Thoracic aorta (tissue), 2 donors: ENCODE measurements at regions not wholly inside any gene's neighbourhood (a gene's known extent, or its start where the extent isn't known, plus 50 kb on each side); places are given as distances from the start of the nearest gene placed in this dataset.

Source experiments
- ATAC-seq: fragments of 150-250 bp; one replicate; pipeline ENCODE4 v1.8.0; 2017; ENCODE audit warnings: low read depth; ENCODE audit not compliant: insufficient number of reproducible peaks, low FRiP score
- DNase-seq: peaks from one replicate; pipeline ENCODE4 v3.0.0-alpha.2; 2020; ENCODE audit warnings: low spot score
- H3K27ac ChIP-seq, 2 donors: fragments of 200-600 bp; sonication (generic); 1 replicate in 1 of 2; 2 replicates in 1 of 2; pipeline ENCODE4 v1.5.1; 2016; ENCODE audit warnings: mild to moderate bottlenecking in 2 of 2, moderate library complexity in 2 of 2
- H3K27me3 ChIP-seq: fragments of 200-600 bp; sonication (generic); replicated peaks from 2 replicates; pipeline ENCODE4 v1.6.0; 2016; ENCODE audit warnings: mild to moderate bottlenecking; ENCODE audit not compliant: insufficient read depth
- H3K36me3 ChIP-seq: fragments of 200-600 bp; sonication (generic); one replicate; pipeline ENCODE4 v1.5.1; 2016
- H3K4me1 ChIP-seq, 2 donors: fragments of 200-600 bp; sonication (generic); 1 replicate in 1 of 2; 2 replicates in 1 of 2; pipeline versions ENCODE4 v1.5.1 to v1.6.0; 2016; ENCODE audit warnings: low read depth in 2 of 2, mild to moderate bottlenecking in 1 of 2; ENCODE audit not compliant: control insufficient read depth in 1 of 2
- H3K4me3 ChIP-seq: fragments of 200-600 bp; sonication (generic); 2 replicates; pipeline ENCODE4 v1.5.1; 2016; ENCODE audit warnings: mild to moderate bottlenecking
- H3K9me3 ChIP-seq: fragments of 200-600 bp; sonication (generic); 2 replicates; pipeline ENCODE4 v1.5.1; 2016
- TF ChIP-seq, protein P1 (sequence below): fragments of 200-600 bp; sonication (generic); IDR thresholded peaks from one replicate; pipeline ENCODE4 v1.5.1; 2019; ENCODE audit warnings: antibody characterized with exemption

DNA sequence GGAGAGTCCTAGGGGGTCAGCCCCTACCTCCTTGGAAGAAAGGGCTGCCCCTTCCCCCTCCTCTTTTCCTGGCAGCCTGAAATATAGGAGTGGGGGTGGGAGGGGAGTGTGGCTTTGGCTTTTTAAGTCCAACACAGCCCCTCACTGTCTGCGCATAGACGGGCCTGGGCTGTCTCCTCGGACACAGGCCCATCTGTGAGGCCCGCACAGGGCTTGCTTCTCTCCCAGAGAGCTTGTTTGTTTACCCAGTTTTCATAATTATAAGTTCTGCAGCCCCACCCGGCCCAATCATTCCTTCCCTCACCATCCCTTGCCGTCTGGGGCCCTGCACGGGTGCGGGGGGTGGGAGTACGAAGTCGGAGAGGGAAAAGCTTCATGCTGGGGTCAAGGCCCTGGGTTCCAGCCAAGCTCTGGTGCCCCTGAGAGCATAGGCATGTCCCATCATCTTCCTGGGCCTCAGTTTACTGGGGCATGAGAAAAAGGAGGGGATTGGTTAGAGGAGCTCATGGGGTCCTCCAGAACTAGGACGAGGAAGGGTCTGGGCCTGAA lies 54.0 kb upstream of the STXBP1 start:
- H3K4me1 ChIP-seq: peaks cover 55 to 91% of the 10 kb centered on the region in 2 donors
- H3K27ac ChIP-seq: peak overlapping the region; percentile 56 to 94
- no peak overlapping the region for H3K4me3 ChIP-seq
- TF ChIP-seq, protein P1, sequence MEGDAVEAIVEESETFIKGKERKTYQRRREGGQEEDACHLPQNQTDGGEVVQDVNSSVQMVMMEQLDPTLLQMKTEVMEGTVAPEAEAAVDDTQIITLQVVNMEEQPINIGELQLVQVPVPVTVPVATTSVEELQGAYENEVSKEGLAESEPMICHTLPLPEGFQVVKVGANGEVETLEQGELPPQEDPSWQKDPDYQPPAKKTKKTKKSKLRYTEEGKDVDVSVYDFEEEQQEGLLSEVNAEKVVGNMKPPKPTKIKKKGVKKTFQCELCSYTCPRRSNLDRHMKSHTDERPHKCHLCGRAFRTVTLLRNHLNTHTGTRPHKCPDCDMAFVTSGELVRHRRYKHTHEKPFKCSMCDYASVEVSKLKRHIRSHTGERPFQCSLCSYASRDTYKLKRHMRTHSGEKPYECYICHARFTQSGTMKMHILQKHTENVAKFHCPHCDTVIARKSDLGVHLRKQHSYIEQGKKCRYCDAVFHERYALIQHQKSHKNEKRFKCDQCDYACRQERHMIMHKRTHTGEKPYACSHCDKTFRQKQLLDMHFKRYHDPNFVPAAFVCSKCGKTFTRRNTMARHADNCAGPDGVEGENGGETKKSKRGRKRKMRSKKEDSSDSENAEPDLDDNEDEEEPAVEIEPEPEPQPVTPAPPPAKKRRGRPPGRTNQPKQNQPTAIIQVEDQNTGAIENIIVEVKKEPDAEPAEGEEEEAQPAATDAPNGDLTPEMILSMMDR: no peak
- H3K9me3 ChIP-seq: no peaks in the 10 kb centered on the region
- peaks cover 6% of the 10 kb centered on the region for H3K36me3 ChIP-seq
- H3K27me3 ChIP-seq: no peaks in the 10 kb centered on the region
- no peak for DNase-seq
- no peak for ATAC-seq

DNA sequence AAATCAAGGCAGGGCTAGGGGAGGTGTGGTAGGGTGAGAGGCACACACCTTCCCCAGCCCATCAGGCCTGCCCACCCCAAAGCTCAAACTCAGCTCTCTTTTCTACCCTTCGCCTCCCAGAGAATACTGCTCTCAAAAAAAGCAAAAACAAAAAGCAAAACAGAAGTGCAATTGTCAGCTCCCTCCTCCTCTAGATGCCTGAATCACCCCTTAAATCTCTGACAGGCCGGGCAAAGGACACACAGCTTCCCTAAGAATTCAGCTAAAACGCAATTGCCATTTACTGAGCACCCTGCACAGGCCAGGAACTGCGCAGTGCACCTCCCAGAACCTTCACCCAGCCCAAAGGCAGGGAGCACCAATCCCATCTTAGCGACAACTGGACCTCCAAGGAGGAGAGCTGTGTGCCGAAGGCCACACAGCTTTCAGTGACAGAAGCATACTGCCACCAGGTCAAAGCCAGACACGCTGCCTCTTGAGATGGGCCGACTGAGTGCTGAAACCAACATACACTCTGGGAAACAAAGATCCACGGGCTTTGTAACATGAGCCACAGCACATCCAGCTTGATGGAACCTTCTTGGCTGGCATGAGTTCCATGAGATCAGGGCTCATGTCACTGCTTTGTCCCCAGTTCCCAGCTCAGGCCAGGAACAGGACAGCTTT lies 53.4 kb upstream of the STXBP1 start:
- H3K4me1 ChIP-seq: peaks cover 60 to 92% of the 10 kb centered on the region in 2 donors
- H3K4me3 ChIP-seq: no peak overlapping the region
- H3K9me3 ChIP-seq: no peaks in the 10 kb centered on the region
- DNase-seq (no peak), ATAC-seq (no peak)
- H3K27ac ChIP-seq: peak overlapping the region in 1 of 2 donors; percentile 94
- peaks cover 6% of the 10 kb centered on the region for H3K36me3 ChIP-seq
- TF ChIP-seq, protein P1: no peak
- no peaks in the 10 kb centered on the region for H3K27me3 ChIP-seq

DNA sequence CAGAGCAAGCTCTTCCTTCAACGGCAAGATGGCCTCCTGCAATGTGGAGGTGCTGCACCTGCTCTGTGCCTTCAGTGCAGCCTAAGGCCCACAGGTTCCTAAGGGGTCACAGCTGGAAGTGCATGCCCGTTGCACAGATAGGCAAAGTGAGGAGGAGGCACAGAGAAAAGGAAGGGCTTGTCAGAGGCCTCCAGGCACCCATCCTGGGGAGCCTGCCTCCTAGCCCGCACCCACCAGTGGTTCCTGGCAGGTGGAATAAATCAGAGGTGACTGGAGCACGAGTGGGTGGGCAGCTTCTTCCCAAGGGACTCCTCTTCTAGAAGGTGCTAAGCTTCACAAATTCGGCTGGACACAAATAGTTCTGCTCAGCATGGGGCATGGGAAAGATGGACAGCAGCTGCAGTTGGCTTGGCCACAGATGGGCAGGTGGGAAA lies 52.8 kb upstream of the STXBP1 start:
- DNase-seq: no peak
- H3K27me3 ChIP-seq: no peaks in the 10 kb centered on the region
- H3K4me1 ChIP-seq: peaks cover 60 to 92% of the 10 kb centered on the region in 2 donors
- TF ChIP-seq, protein P1: no peak
- ATAC-seq: no peak
- H3K27ac ChIP-seq: peak overlapping the region in 1 of 2 donors; percentile 94
- peaks cover 6% of the 10 kb centered on the region for H3K36me3 ChIP-seq
- H3K9me3 ChIP-seq: no peaks in the 10 kb centered on the region
- H3K4me3 ChIP-seq: no peak overlapping the region

DNA sequence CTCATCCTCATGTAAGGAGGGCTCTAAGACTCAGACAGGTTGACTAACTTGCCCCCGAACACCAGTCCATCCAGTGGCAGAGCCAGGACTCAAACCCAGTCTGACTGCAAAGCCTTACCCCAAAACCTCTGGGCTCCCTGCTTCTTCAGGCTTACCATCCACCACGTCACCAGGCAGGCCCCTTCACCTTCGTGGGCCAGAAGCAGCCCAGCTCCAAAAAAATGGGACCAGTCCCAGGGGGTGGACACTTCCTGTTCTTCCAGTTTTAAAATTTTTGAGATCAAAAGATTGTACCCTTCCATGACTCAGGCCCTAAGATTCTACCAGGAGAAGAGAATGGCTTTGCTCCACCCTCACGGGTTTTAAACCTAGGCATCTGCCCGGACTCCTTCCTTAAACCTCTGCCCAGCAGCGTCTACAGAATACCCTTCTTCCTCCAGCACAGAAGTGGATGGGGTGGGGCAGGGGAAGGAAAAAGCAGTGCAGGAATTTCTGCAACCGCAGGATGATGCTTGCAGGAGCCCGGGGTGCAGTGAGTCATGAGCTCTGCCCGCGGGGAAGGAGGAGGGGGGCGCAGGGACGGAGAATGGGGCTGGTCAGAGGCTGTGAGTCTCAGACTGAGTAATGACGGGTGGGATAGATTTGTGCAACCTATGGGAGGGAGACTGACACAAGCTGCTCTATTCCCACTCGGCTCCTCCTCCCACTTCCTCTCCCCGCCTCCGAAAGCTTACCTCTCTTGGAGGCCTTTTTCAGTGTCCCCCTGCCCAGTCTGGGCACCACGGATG lies 50.4 kb upstream of the STXBP1 start:
- TF ChIP-seq, protein P1: no peak
- Histone ChIP-seq H3K36me3 (peaks cover 6% of the 10 kb centered on the region), H3K9me3 (no peaks in the 10 kb centered on the region), H3K4me1 (peaks cover 51 to 84% of the 10 kb centered on the region in 2 donors), H3K27ac (peak overlapping the region; percentile 92 to 94), H3K4me3 (peak overlapping the region; percentile 47), H3K27me3 (no peaks in the 10 kb centered on the region)
- DNase-seq: peak; percentile 78
- peak; percentile 92 for ATAC-seq
